ENCODE measurements at regions not wholly inside any gene's neighbourhood (a gene's known extent, or its start where the extent isn't known, plus 50 kb on each side); places are given as distances from the start of the nearest gene placed in this dataset.

DNA sequence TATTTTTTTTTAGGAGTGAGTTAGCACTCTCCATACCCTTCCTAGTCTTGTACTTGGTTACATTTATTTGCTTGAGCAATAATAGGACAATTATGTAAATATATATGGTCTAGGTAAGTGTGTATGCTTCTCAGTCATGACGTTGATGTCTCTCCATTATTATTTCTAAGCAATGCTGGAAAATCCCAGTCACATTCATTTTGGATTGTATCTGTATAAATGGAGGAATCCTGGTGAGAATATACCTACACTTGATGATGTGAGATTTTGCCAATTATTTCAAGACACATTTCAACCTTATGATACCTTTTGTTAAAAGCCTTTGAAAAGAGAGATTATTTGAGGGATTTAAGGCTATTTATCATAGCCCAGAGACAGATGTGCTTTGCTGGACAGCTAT is 2244.5 kb upstream of the WWC1 start:
- Histone ChIP-seq H3K36me3 (ENCODE audit: control insufficient read depth in 1 of 2, insufficient read depth in 2 of 2, low read length in 1 of 2) (no peaks in the 10 kb centered on the region), H3K27me3 (ENCODE audit: control insufficient read depth in 1 of 2, insufficient read depth in 2 of 2, low read length in 1 of 2) (no peaks in the 10 kb centered on the region), H3K4me3 (ENCODE audit: low read length in 2 of 2) (no peak overlapping the region), H3K9me3 (ENCODE audit: control insufficient read depth, low read length) (no peaks in the 10 kb centered on the region), H3K27ac (ENCODE audit: low read depth in 1 of 2, low read length in 2 of 2) (no peak overlapping the region), H3K4me1 (ENCODE audit: control insufficient read depth in 1 of 2, insufficient read depth in 2 of 2, low read length in 2 of 2) (no peaks in the 10 kb centered on the region)
- ATAC-seq (ENCODE audit: low FRiP score) (no peak), DNase-seq (no peak)
- 56 to 59% methylated on average over 1 of the region's 1 CpG for WGBS, 2 donors
- intact Hi-C loops (cut with DNase I), result no loop called here

DNA sequence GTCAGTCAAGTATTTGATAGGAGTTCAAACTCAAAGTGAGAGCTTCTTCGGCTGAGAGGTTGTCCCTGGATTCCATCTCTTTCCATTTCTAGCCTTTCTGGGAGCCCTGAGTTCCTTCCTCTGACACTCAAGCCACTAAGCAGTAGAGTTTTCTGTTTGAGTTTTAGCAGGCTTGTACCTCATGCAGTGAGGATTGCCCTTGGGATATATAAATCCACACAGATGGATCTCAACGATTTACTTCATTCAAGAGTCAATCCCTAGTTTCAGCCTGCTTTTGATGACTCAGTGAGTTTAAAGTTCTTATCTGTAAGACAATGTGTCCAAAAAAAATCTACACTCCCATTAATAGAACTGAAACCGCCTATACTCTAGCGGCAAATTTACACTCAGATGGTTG is 2240.9 kb upstream of the WWC1 start:
- no peaks in the 10 kb centered on the region for H3K4me1 ChIP-seq (ENCODE audit: control insufficient read depth in 1 of 2, insufficient read depth in 2 of 2, low read length in 2 of 2)
- intact Hi-C loops (cut with DNase I), result no loop called here
- no peaks in the 10 kb centered on the region for H3K9me3 ChIP-seq (ENCODE audit: control insufficient read depth, low read length)
- H3K27me3 ChIP-seq (ENCODE audit: control insufficient read depth in 1 of 2, insufficient read depth in 2 of 2, low read length in 1 of 2), result no peaks in the 10 kb centered on the region
- H3K4me3 ChIP-seq (ENCODE audit: low read length in 2 of 2), result no peak overlapping the region
- no peak overlapping the region for H3K27ac ChIP-seq (ENCODE audit: low read depth in 1 of 2, low read length in 2 of 2)
- WGBS, 2 donors, result 50 to 60% methylated on average over 4 of the region's 4 CpGs
- no peaks in the 10 kb centered on the region for H3K36me3 ChIP-seq (ENCODE audit: control insufficient read depth in 1 of 2, insufficient read depth in 2 of 2, low read length in 1 of 2)
- ATAC-seq (ENCODE audit: low FRiP score) (no peak), DNase-seq (no peak)

DNA sequence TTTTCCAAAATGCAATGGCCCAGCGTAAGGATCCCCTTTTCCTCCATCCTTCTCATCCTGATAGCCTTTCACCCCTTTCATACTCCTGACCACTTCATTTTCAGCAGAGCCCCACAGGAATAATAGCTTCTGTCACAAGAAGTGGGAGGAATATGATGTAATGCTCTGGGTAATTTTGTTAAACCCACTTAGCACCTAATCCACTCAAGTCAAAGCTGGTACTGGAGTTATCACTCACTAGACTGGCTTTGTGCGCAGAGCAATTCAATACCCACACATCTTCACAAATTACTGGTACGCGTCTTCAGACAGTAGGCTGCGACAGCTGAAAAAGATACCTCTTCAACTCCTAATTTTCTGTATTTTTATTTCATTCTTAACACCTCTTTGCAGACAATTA is 2232.8 kb upstream of the WWC1 start:
- ATAC-seq (ENCODE audit: low FRiP score) (no peak), DNase-seq (no peak)
- no peaks in the 10 kb centered on the region for H3K36me3 ChIP-seq (ENCODE audit: control insufficient read depth in 1 of 2, insufficient read depth in 2 of 2, low read length in 1 of 2)
- H3K4me3 ChIP-seq (ENCODE audit: low read length in 2 of 2), result no peak overlapping the region
- no peaks in the 10 kb centered on the region for H3K27me3 ChIP-seq (ENCODE audit: control insufficient read depth in 1 of 2, insufficient read depth in 2 of 2, low read length in 1 of 2)
- H3K9me3 ChIP-seq (ENCODE audit: control insufficient read depth, low read length), result no peaks in the 10 kb centered on the region
- intact Hi-C loops (cut with DNase I), result no loop called here
- no peaks in the 10 kb centered on the region for H3K4me1 ChIP-seq (ENCODE audit: control insufficient read depth in 1 of 2, insufficient read depth in 2 of 2, low read length in 2 of 2)
- H3K27ac ChIP-seq (ENCODE audit: low read depth in 1 of 2, low read length in 2 of 2), result no peak overlapping the region
- 94 to 95% methylated on average over 5 of the region's 5 CpGs for WGBS, 2 donors

DNA sequence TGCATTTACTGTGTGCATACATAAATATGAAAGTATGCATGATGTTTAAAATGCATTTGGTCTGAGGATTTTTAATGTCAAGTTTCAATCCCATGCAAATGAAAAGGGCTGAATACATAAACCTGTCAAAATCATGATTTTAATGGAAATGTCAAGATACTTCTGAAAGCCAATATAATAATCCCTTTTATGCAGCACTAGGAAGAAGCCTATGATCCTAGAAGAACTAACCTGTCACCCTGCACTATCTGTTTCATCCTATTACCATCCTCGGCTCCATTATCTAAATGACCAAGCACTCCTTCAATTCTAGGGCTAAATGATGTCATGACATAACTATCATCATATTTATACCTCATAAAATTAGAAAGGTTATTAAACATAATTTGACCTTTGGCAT is 2229.4 kb upstream of the WWC1 start:
- ATAC-seq (ENCODE audit: low FRiP score), result no peak
- intact Hi-C loops (cut with DNase I), result no loop called here
- no peak overlapping the region for H3K4me3 ChIP-seq (ENCODE audit: low read length in 2 of 2)
- H3K27ac ChIP-seq (ENCODE audit: low read depth in 1 of 2, low read length in 2 of 2), result no peak overlapping the region
- no peaks in the 10 kb centered on the region for H3K4me1 ChIP-seq (ENCODE audit: control insufficient read depth in 1 of 2, insufficient read depth in 2 of 2, low read length in 2 of 2)
- no peaks in the 10 kb centered on the region for H3K36me3 ChIP-seq (ENCODE audit: control insufficient read depth in 1 of 2, insufficient read depth in 2 of 2, low read length in 1 of 2)
- H3K27me3 ChIP-seq (ENCODE audit: control insufficient read depth in 1 of 2, insufficient read depth in 2 of 2, low read length in 1 of 2), result no peaks in the 10 kb centered on the region
- no peak for DNase-seq
- 75 to 80% methylated on average over 1 of the region's 1 CpG for WGBS, 2 donors
- no peaks in the 10 kb centered on the region for H3K9me3 ChIP-seq (ENCODE audit: control insufficient read depth, low read length)

DNA sequence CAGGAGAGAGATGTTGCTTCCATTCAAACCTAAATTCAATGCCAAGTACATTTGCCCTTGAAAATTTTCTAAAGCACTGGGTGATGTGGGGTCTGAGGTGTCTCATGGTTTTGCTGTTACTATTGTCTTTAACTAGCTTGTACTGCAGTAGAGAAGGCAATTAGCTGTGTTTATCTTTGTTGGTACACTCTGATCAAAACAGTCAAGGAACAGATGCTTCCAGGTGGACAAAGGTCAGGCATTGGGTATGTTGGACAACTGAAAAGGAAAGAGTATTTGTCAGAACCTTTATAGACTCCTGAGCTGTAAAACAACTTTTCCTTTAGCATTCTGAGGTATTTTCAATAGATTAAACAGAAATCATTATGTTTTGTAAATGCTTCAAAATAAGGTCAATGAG is 2228.7 kb upstream of the WWC1 start:
- ATAC-seq (ENCODE audit: low FRiP score) (no peak), DNase-seq (no peak)
- H3K36me3 ChIP-seq (ENCODE audit: control insufficient read depth in 1 of 2, insufficient read depth in 2 of 2, low read length in 1 of 2), result no peaks in the 10 kb centered on the region
- no peaks in the 10 kb centered on the region for H3K27me3 ChIP-seq (ENCODE audit: control insufficient read depth in 1 of 2, insufficient read depth in 2 of 2, low read length in 1 of 2)
- H3K4me3 ChIP-seq (ENCODE audit: low read length in 2 of 2), result no peak overlapping the region
- intact Hi-C loops (cut with DNase I), result no loop called here
- H3K9me3 ChIP-seq (ENCODE audit: control insufficient read depth, low read length), result no peaks in the 10 kb centered on the region
- H3K4me1 ChIP-seq (ENCODE audit: control insufficient read depth in 1 of 2, insufficient read depth in 2 of 2, low read length in 2 of 2), result no peaks in the 10 kb centered on the region
- no peak overlapping the region for H3K27ac ChIP-seq (ENCODE audit: low read depth in 1 of 2, low read length in 2 of 2)

- H3K4me1 ChIP-seq (ENCODE audit: control insufficient read depth in 1 of 2, insufficient read depth in 2 of 2, low read length in 2 of 2), result no peaks in the 10 kb centered on the region
- no peaks in the 10 kb centered on the region for H3K36me3 ChIP-seq (ENCODE audit: control insufficient read depth in 1 of 2, insufficient read depth in 2 of 2, low read length in 1 of 2)
- H3K9me3 ChIP-seq (ENCODE audit: control insufficient read depth, low read length), result no peaks in the 10 kb centered on the region
- DNase-seq (no peak), ATAC-seq (ENCODE audit: low FRiP score) (no peak)
- 6% methylated on average over 1 of the region's 1 CpG for WGBS, 2 donors
- H3K4me3 ChIP-seq (ENCODE audit: low read length in 2 of 2), result no peak overlapping the region
- intact Hi-C loops (cut with DNase I), result no loop called here
- no peak overlapping the region for H3K27ac ChIP-seq (ENCODE audit: low read depth in 1 of 2, low read length in 2 of 2)
- no peaks in the 10 kb centered on the region for H3K27me3 ChIP-seq (ENCODE audit: control insufficient read depth in 1 of 2, insufficient read depth in 2 of 2, low read length in 1 of 2)
Observed at GRCh38 chr5:166063261-166063660, 2228.2 kb upstream of the WWC1 start.

- no peaks in the 10 kb centered on the region for H3K4me1 ChIP-seq (ENCODE audit: control insufficient read depth in 1 of 2, insufficient read depth in 2 of 2, low read length in 2 of 2)
- no peaks in the 10 kb centered on the region for H3K27me3 ChIP-seq (ENCODE audit: control insufficient read depth in 1 of 2, insufficient read depth in 2 of 2, low read length in 1 of 2)
- no peak for ATAC-seq (ENCODE audit: low FRiP score)
- peaks cover 2% of the 10 kb centered on the region for H3K9me3 ChIP-seq (ENCODE audit: control insufficient read depth, low read length)
- no peak overlapping the region for H3K27ac ChIP-seq (ENCODE audit: low read depth in 1 of 2, low read length in 2 of 2)
- H3K4me3 ChIP-seq (ENCODE audit: low read length in 2 of 2), result no peak overlapping the region
- no peaks in the 10 kb centered on the region for H3K36me3 ChIP-seq (ENCODE audit: control insufficient read depth in 1 of 2, insufficient read depth in 2 of 2, low read length in 1 of 2)
- WGBS, 2 donors, result 65 to 70% methylated on average over 9 of the region's 9 CpGs
- no peak for DNase-seq
- intact Hi-C loops (cut with DNase I), result no loop called here
Observed at GRCh38 chr5:166068547-166069335, 2222.7 kb upstream of the WWC1 start.

- Histone ChIP-seq H3K9me3 (ENCODE audit: control insufficient read depth, low read length) (peaks cover 2% of the 10 kb centered on the region), H3K27ac (ENCODE audit: low read depth in 1 of 2, low read length in 2 of 2) (no peak overlapping the region), H3K27me3 (ENCODE audit: control insufficient read depth in 1 of 2, insufficient read depth in 2 of 2, low read length in 1 of 2) (no peaks in the 10 kb centered on the region), H3K4me1 (ENCODE audit: control insufficient read depth in 1 of 2, insufficient read depth in 2 of 2, low read length in 2 of 2) (no peaks in the 10 kb centered on the region), H3K4me3 (ENCODE audit: low read length in 2 of 2) (no peak overlapping the region), H3K36me3 (ENCODE audit: control insufficient read depth in 1 of 2, insufficient read depth in 2 of 2, low read length in 1 of 2) (no peaks in the 10 kb centered on the region)
- intact Hi-C loops (cut with DNase I), result no loop called here
- ATAC-seq (ENCODE audit: low FRiP score) (no peak), DNase-seq (no peak)
- 21 to 22% methylated on average over 6 of the region's 6 CpGs for WGBS, 2 donors
Observed at GRCh38 chr5:166073901-166074581, 2217.4 kb upstream of the WWC1 start.

Measured in aorta (tissue), 5 donors.